HFFc6 (cell line): ENCODE measurements at regions not wholly inside any gene's neighbourhood (a gene's known extent, or its start where the extent isn't known, plus 50 kb on each side); places are given as distances from the start of the nearest gene placed in this dataset.
A peak's percentile ranks its signal among the peaks of the same experiment; 100 is the strongest.

Source experiments
- DNase-seq: peaks from one replicate; pipeline ENCODE4 v3.0.0-alpha.2; 2018
- H3K27ac Mint-ChIP-seq: 2 replicates; pipeline ENCODE4 v1.8.0; 2020; ENCODE audit warnings: mild to moderate bottlenecking, mixed read lengths
- H3K27me3 Mint-ChIP-seq: 2 replicates; pipeline ENCODE4 v1.8.0; 2021; ENCODE audit warnings: mild to moderate bottlenecking, moderate library complexity, mixed read lengths; ENCODE audit not compliant: insufficient read depth
- H3K36me3 Mint-ChIP-seq: 2 replicates; pipeline ENCODE4 v1.8.0; 2021; ENCODE audit warnings: low read depth, mixed read lengths
- H3K4me1 Mint-ChIP-seq: 2 replicates; pipeline ENCODE4 v1.8.0; 2020; ENCODE audit warnings: low read depth, mixed read lengths
- H3K4me3 Mint-ChIP-seq: 2 replicates; pipeline ENCODE4 v1.8.0; 2020; ENCODE audit warnings: mild to moderate bottlenecking, moderate library complexity, mixed read lengths
- H3K9me3 Mint-ChIP-seq: 2 replicates; pipeline ENCODE4 v1.8.0; 2020; ENCODE audit warnings: mild to moderate bottlenecking, mixed read lengths
- CTCF ChIP-seq: fragments of 200-600 bp; sonication (generic); IDR thresholded peaks from 2 replicates; pipeline ENCODE4 v1.5.0; 2021; ENCODE audit warnings: antibody characterized with exemption, mild to moderate bottlenecking

- H3K4me3 Mint-ChIP-seq, result no peak overlapping the region
- no peaks in the 10 kb centered on the region for H3K9me3 Mint-ChIP-seq
- H3K27me3 Mint-ChIP-seq, result no peaks in the 10 kb centered on the region
- H3K36me3 Mint-ChIP-seq, result no peaks in the 10 kb centered on the region; the same call in 1 of the 2 replicates
- H3K27ac Mint-ChIP-seq, result no peak overlapping the region; the same call in 1 of the 2 replicates
- no peak for DNase-seq
- TF ChIP-seq CTCF, result no peak
- H3K4me1 Mint-ChIP-seq, result peaks cover 51% of the 10 kb centered on the region
Measured at GRCh38 chr7:137084607-137085380, 216.3 kb downstream of the CHRM2 start.

GRCh38 chr7:137082391-137082790 is 213.9 kb downstream of the CHRM2 start:
- H3K27ac Mint-ChIP-seq, result no peak overlapping the region
- H3K36me3 Mint-ChIP-seq, result peaks cover 7% of the 10 kb centered on the region
- no peak overlapping the region for H3K4me3 Mint-ChIP-seq
- DNase-seq, result no peak
- H3K9me3 Mint-ChIP-seq, result peaks cover 4% of the 10 kb centered on the region; the same call in 1 of the 2 replicates
- peaks cover 64% of the 10 kb centered on the region for H3K4me1 Mint-ChIP-seq
- no peak for TF ChIP-seq CTCF
- H3K27me3 Mint-ChIP-seq, result no peaks in the 10 kb centered on the region

- H3K27me3 Mint-ChIP-seq, result no peaks in the 10 kb centered on the region
- TF ChIP-seq CTCF, result no peak
- no peak overlapping the region for H3K4me3 Mint-ChIP-seq
- peaks cover 66% of the 10 kb centered on the region for H3K4me1 Mint-ChIP-seq
- peaks cover 4% of the 10 kb centered on the region; the same call in 1 of the 2 replicates for H3K9me3 Mint-ChIP-seq
- peaks cover 7% of the 10 kb centered on the region for H3K36me3 Mint-ChIP-seq
- DNase-seq, result peak; percentile 82
- peak overlapping the region; percentile 64 for H3K27ac Mint-ChIP-seq
Measured at GRCh38 chr7:137081321-137082093, 213.1 kb downstream of the CHRM2 start.

- Mint-ChIP-seq H3K4me1 (peaks cover 74% of the 10 kb centered on the region), H3K4me3 (no peak overlapping the region), H3K9me3 (peaks cover 4% of the 10 kb centered on the region; the same call in 1 of the 2 replicates), H3K27ac (no peak overlapping the region; the same call in 1 of the 2 replicates), H3K36me3 (peaks cover 7% of the 10 kb centered on the region), H3K27me3 (no peaks in the 10 kb centered on the region)
- no peak for DNase-seq
- TF ChIP-seq CTCF, result no peak
Measured at GRCh38 chr7:137080516-137081203, 212.2 kb downstream of the CHRM2 start.

GRCh38 chr7:137078781-137079180 is 210.3 kb downstream of the CHRM2 start:
- Mint-ChIP-seq H3K27me3 (no peaks in the 10 kb centered on the region), H3K9me3 (peaks cover 4% of the 10 kb centered on the region; the same call in 1 of the 2 replicates), H3K36me3 (peaks cover 7% of the 10 kb centered on the region), H3K27ac (no peak overlapping the region), H3K4me3 (no peak overlapping the region), H3K4me1 (peaks cover 75% of the 10 kb centered on the region)
- DNase-seq, result no peak
- no peak for TF ChIP-seq CTCF
